ENCODE measurements at regions not wholly inside any gene's neighbourhood (a gene's known extent, or its start where the extent isn't known, plus 50 kb on each side); places are given as distances from the start of the nearest gene placed in this dataset.

DNA sequence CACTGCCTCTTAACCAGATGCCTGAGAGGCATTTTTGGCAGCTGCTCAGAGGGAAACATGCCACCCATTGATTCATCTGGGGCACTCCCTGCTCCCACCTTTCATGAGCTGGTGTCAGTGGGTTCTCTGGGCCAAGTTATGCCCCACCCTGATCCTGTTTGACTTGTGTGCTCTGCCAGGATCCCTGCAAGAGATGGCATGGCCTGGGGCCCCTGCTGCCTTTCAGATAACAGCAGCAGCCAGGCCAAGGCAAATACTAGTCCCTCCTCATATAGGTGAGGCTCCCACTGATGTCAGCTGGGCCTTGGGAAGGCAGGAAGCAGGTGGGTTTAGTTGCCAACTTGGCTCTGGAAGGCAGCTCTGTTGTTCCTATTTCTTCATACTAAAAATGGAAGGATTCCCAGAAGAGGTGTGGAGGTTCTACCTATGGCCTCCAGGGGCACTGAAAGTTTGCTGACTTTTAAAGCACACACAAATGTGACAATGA, 192.9 kb upstream of the RBPJ start:
- TF ChIP-seq POLR2A (IDR thresholded peaks at IDR 0.05; ENCODE audit: low read length), result no peak
- no peak for TF ChIP-seq GATA1 (IDR thresholded peaks at IDR 0.05; ENCODE audit: low read depth, low read length)
- DNase-seq, result no peak

DNA sequence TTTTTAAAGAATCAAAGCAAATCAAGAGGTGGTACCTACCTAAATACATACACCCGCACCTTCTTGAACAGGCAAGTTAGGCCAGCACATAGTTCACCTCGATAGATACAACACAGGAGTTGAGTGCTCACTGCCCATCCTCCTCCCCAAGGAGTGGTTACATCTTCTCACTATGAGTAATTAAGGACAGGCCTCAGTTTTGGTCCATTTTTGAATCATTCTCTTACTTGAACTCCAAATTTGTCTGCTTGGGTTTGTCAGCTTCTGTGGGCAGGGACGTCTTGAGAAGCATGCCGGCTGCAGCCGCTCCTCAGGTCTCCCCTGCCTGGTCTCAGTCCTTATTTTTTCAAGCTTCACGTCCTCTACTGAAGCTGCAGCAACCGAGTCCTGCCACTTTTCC, 190.6 kb upstream of the RBPJ start:
- DNase-seq, result no peak
- no peak for TF ChIP-seq POLR2A (IDR thresholded peaks at IDR 0.05; ENCODE audit: low read length)
- no peak for TF ChIP-seq GATA1 (IDR thresholded peaks at IDR 0.05; ENCODE audit: low read depth, low read length)

DNA sequence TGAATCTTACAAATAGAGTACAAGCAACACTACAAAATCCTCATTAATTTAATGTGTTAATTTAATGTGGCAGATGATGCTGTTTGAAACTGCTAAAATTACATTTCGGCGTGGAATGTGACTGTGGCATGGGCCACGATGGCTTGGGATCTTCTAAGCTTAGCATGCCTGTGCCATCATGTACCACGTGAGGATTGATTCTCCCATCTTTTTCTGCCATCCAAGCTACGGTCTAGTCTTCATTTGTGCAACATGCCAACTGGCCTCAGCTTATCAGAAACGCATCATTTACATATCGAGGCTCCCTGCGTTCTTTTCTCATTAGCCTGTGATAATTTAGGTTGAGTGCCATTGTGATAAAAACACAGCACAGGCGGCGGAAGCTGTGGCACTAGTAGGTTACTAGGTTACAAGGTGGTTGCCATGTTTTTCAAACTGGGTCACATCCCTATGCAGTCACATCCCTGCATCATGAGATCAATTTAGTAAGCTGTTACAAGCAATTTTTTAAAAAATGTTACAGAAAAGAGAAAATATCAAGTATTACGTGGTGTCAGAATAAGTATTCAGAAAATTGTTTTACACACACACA, 189.9 kb upstream of the RBPJ start:
- no peak for TF ChIP-seq GATA1 (IDR thresholded peaks at IDR 0.05; ENCODE audit: low read depth, low read length)
- no peak for DNase-seq

DNA sequence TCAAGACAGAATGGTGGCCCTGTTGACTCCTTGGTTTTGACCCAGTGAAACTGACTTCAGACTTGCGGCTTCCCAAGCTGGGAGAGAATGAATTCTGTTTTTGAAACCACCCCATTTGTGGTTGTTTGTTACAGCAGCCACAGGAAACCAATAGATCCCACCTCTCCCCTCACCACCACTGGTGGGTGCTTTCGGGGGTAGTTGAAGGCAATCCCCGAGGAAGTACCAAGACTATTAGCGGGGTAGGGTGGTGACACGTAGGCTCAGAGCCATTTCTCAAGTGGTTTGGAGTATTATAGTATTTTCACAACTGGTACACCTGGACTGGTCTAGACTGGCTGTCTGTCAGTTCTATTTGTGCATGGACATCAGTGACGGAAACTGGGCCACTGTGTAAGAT, 189.1 kb upstream of the RBPJ start:
- no peak for DNase-seq
- TF ChIP-seq GATA1 (IDR thresholded peaks at IDR 0.05; ENCODE audit: low read depth, low read length) (no peak), POLR2A (IDR thresholded peaks at IDR 0.05; ENCODE audit: low read length) (no peak)

DNA sequence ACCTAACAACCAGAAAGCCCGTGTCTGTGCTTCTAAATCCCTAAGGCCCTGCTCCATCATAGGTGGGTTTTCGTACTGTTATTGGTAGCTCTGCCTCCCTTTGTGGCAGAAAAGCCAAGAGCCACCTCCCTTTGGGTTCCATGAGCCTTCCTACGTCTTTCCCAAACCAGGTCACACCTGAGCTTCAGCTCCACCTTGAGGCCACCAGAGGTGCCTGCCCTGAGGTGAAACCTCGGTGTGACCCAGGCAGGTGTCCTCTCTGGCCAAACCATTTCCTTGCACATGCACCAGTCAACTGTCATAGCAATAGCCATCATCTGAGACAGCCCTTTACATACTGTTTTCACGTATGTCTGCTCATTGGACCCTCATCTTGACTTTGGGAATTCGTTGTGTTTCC, 188.0 kb upstream of the RBPJ start:
- TF ChIP-seq GATA1 (IDR thresholded peaks at IDR 0.05; ENCODE audit: low read depth, low read length), result no peak
- TF ChIP-seq POLR2A (IDR thresholded peaks at IDR 0.05; ENCODE audit: low read length), result no peak
- no peak for DNase-seq

DNA sequence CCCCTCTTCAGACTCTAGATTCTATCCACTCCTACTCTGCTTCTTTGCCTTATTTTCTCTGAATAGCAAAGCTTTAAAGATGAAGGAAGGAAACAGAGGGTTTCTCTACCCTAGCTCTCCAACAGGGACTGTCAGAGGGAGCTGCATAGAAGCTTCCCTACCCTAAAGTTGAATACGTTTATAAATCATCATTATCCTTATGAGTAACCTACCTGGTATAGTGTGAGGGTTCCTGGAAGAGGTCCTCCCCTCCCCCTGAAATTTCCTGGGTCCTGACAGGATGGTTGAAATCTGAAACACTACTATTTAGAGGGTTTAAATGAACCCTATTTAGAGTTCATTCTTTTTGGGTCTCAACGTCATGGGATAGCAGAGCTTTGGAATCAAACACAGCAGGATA, 187.0 kb upstream of the RBPJ start:
- no peak for DNase-seq
- TF ChIP-seq GATA1 (IDR thresholded peaks at IDR 0.05; ENCODE audit: low read depth, low read length) (no peak), POLR2A (IDR thresholded peaks at IDR 0.05; ENCODE audit: low read length) (no peak)

DNA sequence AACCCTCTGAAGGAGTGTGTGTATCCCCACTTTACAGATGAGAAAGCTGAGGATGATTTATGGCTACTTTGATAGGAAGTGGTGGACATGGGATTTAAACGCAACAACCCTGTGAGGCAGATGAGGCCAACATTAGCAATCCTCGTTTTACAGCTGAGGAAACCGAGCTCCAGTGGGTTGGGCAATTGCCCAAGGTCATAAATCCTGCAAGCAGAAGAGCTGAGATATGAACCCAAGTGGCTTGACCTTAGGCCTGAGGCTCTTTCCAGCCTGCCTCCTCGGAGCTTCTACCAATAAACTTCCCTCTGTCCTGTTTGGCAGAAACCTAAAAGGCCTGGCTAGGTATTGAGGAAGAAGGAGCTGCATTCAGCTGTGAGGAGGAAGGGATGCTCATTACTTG, 185.5 kb upstream of the RBPJ start:
- TF ChIP-seq POLR2A (IDR thresholded peaks at IDR 0.05; ENCODE audit: low read length) (no peak), GATA1 (IDR thresholded peaks at IDR 0.05; ENCODE audit: low read depth, low read length) (no peak)
- no peak for DNase-seq

DNA sequence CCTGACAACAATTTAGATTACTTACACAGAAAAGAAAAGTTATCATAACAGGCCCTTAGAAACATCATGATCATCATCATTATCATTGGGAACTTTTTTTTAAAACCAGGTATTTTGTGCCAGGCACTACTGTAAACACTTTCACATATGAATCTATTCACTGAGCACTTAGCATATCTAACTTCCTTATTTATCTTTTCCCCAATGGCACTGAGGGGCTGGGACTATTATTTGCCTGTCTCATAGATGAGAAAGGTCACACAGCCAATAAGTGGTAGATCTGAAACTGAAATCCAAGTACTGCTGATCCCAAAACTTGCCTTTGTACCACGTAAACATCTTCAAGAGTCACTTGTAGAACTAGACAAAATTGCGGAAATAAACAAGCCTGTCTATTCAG, 184.2 kb upstream of the RBPJ start:
- TF ChIP-seq POLR2A (IDR thresholded peaks at IDR 0.05; ENCODE audit: low read length) (no peak), GATA1 (IDR thresholded peaks at IDR 0.05; ENCODE audit: low read depth, low read length) (no peak)
- DNase-seq, result no peak

DNA sequence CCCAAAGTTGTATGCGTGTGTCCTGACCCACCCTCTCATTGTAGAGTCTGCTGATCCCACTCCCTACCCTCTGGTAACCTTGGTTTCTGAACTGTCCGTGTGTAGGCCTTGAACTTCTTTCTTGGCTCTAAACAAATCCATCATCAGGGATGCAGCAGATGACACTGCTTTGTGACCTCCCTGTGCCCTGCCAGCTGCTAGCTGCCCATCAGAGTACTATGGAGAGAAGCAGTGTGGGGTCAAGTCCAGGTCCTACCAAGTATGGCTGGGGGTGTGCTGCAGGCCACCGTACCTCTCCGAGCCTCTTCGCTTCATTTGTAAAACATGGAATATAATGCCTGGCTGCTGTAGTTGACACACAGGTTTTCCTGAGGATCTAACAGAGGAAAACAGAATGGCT, 183.5 kb upstream of the RBPJ start:
- DNase-seq, result no peak
- TF ChIP-seq POLR2A (IDR thresholded peaks at IDR 0.05; ENCODE audit: low read length) (no peak), GATA1 (IDR thresholded peaks at IDR 0.05; ENCODE audit: low read depth, low read length) (no peak)

DNA sequence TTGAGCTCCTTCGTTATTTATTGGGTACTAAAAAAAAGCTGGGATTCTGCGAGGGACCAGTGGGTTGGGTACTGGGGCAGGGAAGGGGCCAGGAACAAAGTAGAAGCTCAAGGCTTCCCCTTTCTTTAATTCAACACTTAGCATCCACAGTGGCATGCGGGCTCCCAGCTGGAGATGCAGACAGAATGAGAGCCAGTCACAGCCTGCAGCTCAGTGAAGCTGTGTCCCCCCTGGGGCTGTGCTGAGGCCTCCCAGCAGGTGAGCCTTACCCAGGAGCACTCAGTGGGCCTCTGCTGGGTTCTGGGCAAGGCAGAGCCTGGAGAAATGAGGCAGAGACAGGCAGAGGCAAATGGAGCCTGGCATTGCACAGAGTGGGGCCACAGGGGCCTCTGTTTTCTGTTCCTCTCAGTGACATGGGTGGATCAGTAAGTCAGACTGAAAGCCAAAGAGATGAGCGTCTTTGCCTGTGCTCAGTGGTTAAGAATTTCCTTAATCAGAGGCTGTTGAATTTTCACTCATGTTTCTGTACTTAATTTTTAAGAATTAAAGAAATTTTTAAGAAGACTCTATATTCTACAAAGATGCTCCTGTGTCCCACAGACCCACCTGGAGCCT, 181.4 kb upstream of the RBPJ start:
- TF ChIP-seq POLR2A (IDR thresholded peaks at IDR 0.05; ENCODE audit: low read length) (no peak), GATA1 (IDR thresholded peaks at IDR 0.05; ENCODE audit: low read depth, low read length) (no peak)
- no peak for DNase-seq

DNA sequence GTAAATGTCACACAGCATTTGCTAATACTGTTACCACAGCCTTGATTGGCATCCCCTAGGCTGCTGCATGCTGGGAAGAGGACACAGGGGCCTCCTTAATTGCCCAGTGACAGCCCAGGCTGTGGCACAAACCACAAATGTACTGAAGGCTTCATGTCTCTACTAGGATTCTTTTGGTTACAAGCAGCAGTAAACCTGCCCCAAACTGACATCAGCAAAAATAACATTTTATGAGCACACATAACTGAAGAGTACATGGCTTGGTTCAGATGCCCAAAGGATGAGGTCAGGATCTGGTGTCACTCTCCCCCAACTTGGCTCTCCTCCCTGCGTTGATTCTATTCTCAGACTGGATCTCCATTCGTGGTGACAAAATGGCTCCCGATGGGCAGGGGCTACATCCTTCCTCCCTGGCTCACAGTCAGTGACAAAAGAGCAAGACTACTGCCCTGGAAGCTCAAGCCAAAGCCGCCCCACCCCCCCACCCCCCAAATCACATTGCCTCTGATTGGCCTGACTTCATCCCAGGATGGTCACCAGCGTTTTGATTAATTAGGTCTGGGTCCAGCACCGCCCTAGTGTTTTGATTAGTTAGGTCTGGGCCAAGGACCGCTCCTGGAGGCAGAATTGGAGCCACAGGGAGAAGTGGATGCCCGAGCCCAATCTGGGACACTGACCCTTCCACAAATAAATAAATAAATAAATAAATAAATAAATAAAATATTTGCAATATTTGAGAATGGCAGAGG, 180.5 kb upstream of the RBPJ start:
- TF ChIP-seq POLR2A (IDR thresholded peaks at IDR 0.05; ENCODE audit: low read length) (no peak), GATA1 (IDR thresholded peaks at IDR 0.05; ENCODE audit: low read depth, low read length) (no peak)
- no peak for DNase-seq

DNA sequence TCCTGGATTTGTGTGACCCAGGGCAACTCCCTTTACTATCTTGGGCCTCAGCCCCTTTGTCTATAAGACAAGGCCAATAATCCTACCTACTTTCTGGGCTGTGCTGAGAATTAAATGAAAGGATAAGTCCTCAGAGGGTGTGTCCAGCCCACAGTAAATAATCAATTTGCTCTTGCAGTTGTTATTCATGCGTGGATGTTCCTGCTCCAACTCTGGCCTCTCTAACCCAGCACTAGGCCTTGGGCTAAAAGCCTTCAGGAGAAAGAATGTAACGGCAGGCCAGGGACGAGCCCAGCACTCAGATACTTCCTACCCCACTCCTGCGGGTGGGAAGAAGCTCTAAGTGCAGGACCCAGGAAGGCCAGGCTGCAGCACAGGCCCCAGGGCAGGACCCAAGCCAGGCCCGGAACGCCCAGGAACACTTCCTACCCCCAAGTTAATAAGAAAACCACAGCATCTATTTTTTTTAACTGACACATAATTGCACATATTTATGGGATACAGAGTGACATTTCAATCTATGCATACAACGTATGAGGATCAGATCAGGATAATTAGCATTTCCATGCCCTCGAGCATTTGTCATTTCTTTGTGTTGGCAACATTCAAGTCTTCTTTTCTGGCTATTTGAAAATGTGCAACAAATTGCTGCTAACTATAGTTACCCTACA, 179.6 kb upstream of the RBPJ start:
- TF ChIP-seq GATA1 (IDR thresholded peaks at IDR 0.05; ENCODE audit: low read depth, low read length) (no peak), POLR2A (IDR thresholded peaks at IDR 0.05; ENCODE audit: low read length) (no peak)
- no peak for DNase-seq

DNA sequence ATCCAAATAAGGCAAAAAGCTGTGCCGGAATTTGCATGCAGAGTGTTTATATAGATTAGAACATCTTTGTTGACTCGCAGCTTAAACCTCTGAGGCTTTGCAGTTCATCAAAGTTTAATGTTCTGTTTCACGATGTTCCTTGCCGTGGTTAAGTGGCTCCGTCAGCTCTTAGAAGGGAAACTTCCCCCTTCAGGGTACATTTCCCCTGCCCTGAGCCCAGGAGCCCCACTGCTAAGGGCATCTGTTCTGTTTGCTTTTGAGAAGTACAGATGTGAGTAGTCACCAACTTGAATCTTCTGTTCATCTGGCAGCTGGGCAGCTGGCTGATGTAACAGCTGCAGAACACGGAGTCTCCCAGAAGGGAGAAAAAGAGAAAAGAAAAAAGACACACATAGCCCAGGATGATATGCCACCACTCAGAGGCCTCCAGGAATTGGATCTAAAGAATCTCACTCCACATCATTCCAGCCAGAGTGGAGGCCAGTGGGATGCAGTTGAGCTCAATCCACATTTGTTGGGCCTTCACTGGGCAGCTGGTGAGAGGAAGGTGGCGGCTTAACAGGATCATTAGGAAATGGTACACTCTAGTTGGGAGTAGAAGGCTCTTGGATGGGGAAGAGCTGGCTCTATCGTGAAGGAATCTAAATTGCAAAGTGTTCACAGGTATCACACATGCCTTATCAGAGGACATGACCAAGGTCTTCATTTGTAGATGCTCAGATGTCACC, 178.7 kb upstream of the RBPJ start:
- no peak for DNase-seq
- no peak for TF ChIP-seq POLR2A (IDR thresholded peaks at IDR 0.05; ENCODE audit: low read length)
- no peak for TF ChIP-seq GATA1 (IDR thresholded peaks at IDR 0.05; ENCODE audit: low read depth, low read length)

Measured in erythroblast (primary cell).